Heart left ventricle (tissue), 13 donors: ENCODE measurements at regions not wholly inside any gene's neighbourhood (a gene's known extent, or its start where the extent isn't known, plus 50 kb on each side); places are given as distances from the start of the nearest gene placed in this dataset.

Source experiments
- POLR2A ChIP-seq, 2 donors: fragments of 450-650 bp; IDR thresholded peaks; one replicate each; pipeline ENCODE4 v1.6.1; 2017; ENCODE audit warnings: antibody characterized with exemption in 2 of 2, mild to moderate bottlenecking in 2 of 2, moderate library complexity in 2 of 2
- TF ChIP-seq, protein P1 (sequence below), 12 donors: fragments of 200-600 bp; sonication (generic) in 4 of 12; IDR thresholded peaks; one replicate each; pipeline versions ENCODE4 v1.5.0 to v1.8.0; 2018 to 2022; ENCODE audit warnings: antibody characterized with exemption in 12 of 12, mild to moderate bottlenecking in 5 of 12
- donor health status: ischemic (EF 13 %, LVEDD 7.1; RV severe dilation, severe dysfunction).
- donor health status: DM: no; HTN: yes; CAD: no.
- donor health status: DM: no; HTN: no; CAD: no.
- donor health status: ischemic (EF 25% LVEDD 6.9; RV normal size, moderate dysfunction).
- donor health status: ischemic (EF 25% LVEDD 5.7; RV mildly dilated, moderate dysfunction).
- donor health status: ischemic (EF 35%, LVEDD 5.7; RV mildly dilated, moderate dysfunction).
- donor health status: nonischemic (EF 11% LVEDD 7.7; RV severe dilation, severe dysfunction).
- donor health status: DM: yes; HTN: yes; CAD: no.
- donor health status: PGD.
- donor health status: ischemic (EF 29% LVEDD 5.4; RV normal size, mild dysfunction).
- donor health status: nonischemic (EF 23%, LVEDD 6.1; RV moderate dilation, normal function).

- TF ChIP-seq, protein P1, sequence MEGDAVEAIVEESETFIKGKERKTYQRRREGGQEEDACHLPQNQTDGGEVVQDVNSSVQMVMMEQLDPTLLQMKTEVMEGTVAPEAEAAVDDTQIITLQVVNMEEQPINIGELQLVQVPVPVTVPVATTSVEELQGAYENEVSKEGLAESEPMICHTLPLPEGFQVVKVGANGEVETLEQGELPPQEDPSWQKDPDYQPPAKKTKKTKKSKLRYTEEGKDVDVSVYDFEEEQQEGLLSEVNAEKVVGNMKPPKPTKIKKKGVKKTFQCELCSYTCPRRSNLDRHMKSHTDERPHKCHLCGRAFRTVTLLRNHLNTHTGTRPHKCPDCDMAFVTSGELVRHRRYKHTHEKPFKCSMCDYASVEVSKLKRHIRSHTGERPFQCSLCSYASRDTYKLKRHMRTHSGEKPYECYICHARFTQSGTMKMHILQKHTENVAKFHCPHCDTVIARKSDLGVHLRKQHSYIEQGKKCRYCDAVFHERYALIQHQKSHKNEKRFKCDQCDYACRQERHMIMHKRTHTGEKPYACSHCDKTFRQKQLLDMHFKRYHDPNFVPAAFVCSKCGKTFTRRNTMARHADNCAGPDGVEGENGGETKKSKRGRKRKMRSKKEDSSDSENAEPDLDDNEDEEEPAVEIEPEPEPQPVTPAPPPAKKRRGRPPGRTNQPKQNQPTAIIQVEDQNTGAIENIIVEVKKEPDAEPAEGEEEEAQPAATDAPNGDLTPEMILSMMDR (IDR thresholded peaks at IDR 0.05): no peak
- TF ChIP-seq POLR2A (IDR thresholded peaks at IDR 0.05): no peak
Observed at GRCh38 chr3:146881356-146881755, 276.2 kb upstream of the PLSCR5 start.
